Ovary (tissue), 3 donors: ENCODE measurements at regions not wholly inside any gene's neighbourhood (a gene's known extent, or its start where the extent isn't known, plus 50 kb on each side); places are given as distances from the start of the nearest gene placed in this dataset.

Source experiments
- POLR2A ChIP-seq: fragments of 450-650 bp; IDR thresholded peaks from one replicate; pipeline ENCODE4 v1.6.1; 2017; ENCODE audit warnings: antibody characterized with exemption, mild to moderate bottlenecking, moderate library complexity
- TF ChIP-seq, protein P1 (sequence below), 3 donors: fragments of 450-650 bp in 2 of 3; fragments of 200-600 bp in 1 of 3; IDR thresholded peaks; one replicate each; pipeline versions ENCODE4 v1.5.1 to v1.8.0; 2016 to 2022; ENCODE audit warnings: antibody characterized with exemption in 3 of 3, mild to moderate bottlenecking in 1 of 3
- donor health status: DM: no; HTN: no; CAD: no.

DNA sequence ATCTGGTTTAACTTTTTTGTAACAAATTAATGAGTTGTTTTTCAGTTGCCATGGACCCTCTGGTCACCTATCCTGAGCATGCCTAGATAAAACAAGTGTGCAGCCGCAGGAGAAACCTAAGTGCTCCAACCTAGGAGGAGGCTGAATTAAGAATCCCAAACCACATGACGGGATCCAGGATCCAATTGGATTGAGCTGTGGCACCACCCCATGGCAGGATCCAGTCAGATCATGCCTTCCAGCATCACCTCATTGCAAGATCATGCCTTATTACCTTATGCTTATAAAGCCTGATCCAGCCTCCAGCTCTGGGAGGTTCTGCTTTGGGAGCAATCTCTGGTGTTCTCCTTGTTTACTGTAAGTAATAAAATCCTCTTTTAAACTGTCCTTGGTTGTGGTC lies 662.0 kb downstream of the TLR4 start:
- TF ChIP-seq, protein P1, sequence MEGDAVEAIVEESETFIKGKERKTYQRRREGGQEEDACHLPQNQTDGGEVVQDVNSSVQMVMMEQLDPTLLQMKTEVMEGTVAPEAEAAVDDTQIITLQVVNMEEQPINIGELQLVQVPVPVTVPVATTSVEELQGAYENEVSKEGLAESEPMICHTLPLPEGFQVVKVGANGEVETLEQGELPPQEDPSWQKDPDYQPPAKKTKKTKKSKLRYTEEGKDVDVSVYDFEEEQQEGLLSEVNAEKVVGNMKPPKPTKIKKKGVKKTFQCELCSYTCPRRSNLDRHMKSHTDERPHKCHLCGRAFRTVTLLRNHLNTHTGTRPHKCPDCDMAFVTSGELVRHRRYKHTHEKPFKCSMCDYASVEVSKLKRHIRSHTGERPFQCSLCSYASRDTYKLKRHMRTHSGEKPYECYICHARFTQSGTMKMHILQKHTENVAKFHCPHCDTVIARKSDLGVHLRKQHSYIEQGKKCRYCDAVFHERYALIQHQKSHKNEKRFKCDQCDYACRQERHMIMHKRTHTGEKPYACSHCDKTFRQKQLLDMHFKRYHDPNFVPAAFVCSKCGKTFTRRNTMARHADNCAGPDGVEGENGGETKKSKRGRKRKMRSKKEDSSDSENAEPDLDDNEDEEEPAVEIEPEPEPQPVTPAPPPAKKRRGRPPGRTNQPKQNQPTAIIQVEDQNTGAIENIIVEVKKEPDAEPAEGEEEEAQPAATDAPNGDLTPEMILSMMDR (IDR thresholded peaks at IDR 0.05) = no peak
- TF ChIP-seq POLR2A = no peak
